ENCODE measurements at regions not wholly inside any gene's neighbourhood (a gene's known extent, or its start where the extent isn't known, plus 50 kb on each side); places are given as distances from the start of the nearest gene placed in this dataset.

DNA sequence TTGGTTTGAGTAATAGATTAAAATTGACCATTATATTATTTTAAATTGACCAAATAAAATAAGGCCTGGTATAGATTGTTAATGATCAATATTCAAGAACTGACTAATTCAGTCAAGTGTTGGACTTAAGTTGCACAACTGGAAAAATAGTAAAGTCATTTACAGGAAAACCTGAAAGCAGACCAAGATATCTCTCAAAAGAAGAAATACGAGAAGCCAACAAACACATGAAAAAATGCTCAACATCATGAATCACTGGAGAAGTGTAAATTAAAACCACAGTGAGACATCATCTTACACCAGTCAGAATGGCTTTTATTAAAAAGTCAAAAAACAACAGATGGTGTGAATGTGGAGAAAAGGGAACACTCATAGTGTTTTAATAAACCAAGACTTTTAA is 80.4 kb upstream of the MALRD1 start:
- WGBS, 2 donors = 34 to 43% methylated on average over 1 of the region's 1 CpG
- intact Hi-C loops (cut with DNase I) = no loop called here
- Histone ChIP-seq H3K36me3 (no peaks in the 10 kb centered on the region), H3K27me3 (no peaks in the 10 kb centered on the region), H3K9me3 (no peaks in the 10 kb centered on the region), H3K4me3 (no peak overlapping the region), H3K27ac (no peak overlapping the region), H3K4me1 (no peaks in the 10 kb centered on the region)
- TF ChIP-seq, protein P1, sequence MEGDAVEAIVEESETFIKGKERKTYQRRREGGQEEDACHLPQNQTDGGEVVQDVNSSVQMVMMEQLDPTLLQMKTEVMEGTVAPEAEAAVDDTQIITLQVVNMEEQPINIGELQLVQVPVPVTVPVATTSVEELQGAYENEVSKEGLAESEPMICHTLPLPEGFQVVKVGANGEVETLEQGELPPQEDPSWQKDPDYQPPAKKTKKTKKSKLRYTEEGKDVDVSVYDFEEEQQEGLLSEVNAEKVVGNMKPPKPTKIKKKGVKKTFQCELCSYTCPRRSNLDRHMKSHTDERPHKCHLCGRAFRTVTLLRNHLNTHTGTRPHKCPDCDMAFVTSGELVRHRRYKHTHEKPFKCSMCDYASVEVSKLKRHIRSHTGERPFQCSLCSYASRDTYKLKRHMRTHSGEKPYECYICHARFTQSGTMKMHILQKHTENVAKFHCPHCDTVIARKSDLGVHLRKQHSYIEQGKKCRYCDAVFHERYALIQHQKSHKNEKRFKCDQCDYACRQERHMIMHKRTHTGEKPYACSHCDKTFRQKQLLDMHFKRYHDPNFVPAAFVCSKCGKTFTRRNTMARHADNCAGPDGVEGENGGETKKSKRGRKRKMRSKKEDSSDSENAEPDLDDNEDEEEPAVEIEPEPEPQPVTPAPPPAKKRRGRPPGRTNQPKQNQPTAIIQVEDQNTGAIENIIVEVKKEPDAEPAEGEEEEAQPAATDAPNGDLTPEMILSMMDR (IDR thresholded peaks at IDR 0.05) = no peak
- peak in 1 of 4 donors; percentile 34 for ATAC-seq
- FAIRE-seq = no peak
- no peak for DNase-seq

DNA sequence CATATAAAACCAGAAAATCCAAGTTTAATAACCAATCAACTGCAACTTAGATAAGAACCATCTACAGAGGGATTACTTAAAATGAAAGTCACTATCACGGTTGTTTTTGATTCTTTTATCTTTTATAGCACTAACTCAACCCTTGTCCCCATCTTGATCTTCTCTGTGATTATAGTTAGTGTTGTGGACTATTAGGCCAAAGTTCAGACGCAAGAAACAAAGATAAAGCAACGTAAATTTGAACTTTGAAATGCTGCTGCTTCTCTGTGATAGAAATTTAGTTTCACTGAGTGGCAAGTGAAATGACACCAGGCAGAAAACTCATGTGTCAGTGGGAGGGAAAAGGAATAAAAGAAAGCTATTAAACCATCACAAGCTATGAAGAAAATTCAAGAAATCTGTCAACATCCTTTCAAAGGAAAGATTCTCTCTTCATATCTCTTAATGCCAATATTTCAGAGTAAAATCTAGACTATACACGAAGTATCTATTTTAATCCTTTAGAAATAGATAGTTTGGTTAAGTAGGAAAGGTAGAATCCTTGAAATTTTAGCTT is 71.8 kb upstream of the MALRD1 start:
- H3K9me3 ChIP-seq = no peaks in the 10 kb centered on the region
- ATAC-seq (no peak), FAIRE-seq (no peak), DNase-seq (no peak)
- intact Hi-C loops (cut with DNase I) = no loop called here
- TF ChIP-seq, protein P1 (IDR thresholded peaks at IDR 0.05) = no peak
- 28 to 32% methylated on average over 4 of the region's 4 CpGs for WGBS, 2 donors
- H3K4me1 ChIP-seq = no peaks in the 10 kb centered on the region
- H3K4me3 ChIP-seq = no peak overlapping the region
- H3K27me3 ChIP-seq = no peaks in the 10 kb centered on the region
- H3K27ac ChIP-seq = no peak overlapping the region
- H3K36me3 ChIP-seq = no peaks in the 10 kb centered on the region

GRCh38 chr10:18980089-18980629 is 68.4 kb upstream of the MALRD1 start:
- 42 to 44% methylated on average over 4 of the region's 4 CpGs for WGBS, 2 donors
- TF ChIP-seq, protein P1 (IDR thresholded peaks at IDR 0.05) = no peak
- no peak overlapping the region for H3K4me3 ChIP-seq
- FAIRE-seq (no peak), ATAC-seq (no peak), DNase-seq (no peak)
- intact Hi-C loops (cut with DNase I) = no loop called here
- H3K9me3 ChIP-seq = no peaks in the 10 kb centered on the region
- H3K4me1 ChIP-seq = no peaks in the 10 kb centered on the region
- H3K27me3 ChIP-seq = no peaks in the 10 kb centered on the region
- no peak overlapping the region for H3K27ac ChIP-seq
- H3K36me3 ChIP-seq = no peaks in the 10 kb centered on the region

DNA sequence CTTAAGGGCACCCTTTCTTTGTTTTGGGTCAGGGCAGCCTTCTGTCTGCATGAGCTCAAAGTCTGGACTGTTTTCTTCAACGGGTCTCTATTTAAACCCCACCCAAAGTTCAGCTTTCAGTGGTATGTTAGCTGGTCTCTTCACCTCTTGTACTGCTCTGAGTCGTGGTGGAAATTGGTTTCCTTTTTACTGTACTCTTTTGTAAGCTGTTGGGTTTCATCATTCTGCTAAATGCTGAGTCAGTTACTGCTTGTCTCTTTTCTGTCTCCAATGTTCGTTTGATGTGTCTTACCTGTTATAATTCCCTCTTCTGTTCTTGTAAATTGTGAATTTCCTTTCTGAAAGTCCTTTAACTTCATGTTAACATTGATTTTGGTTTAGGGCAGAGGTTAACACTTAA is 64.1 kb upstream of the MALRD1 start:
- ATAC-seq (no peak), FAIRE-seq (no peak)
- WGBS, 2 donors = 29 to 34% methylated on average over 3 of the region's 3 CpGs

DNA sequence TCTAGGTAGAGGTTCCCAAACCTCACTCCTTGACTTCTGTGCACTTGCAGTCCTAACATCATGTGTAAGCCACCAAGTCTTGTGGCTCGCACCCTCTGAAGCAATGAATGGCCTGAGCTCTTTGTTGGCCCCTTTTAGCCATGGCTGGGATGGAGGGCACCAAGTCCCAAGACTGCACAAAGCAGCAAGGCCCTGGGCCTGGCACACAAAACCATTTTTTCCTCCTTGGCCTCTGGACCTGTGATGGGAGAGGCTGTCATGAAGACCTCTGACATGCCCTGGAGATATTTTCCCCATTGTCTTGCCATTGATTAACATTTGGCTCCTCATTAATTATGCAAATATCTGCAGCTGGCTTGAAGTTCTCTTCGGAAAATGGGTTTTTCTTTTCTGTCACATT is 60.3 kb upstream of the MALRD1 start:
- Histone ChIP-seq H3K36me3 (no peaks in the 10 kb centered on the region), H3K27me3 (no peaks in the 10 kb centered on the region), H3K4me1 (no peaks in the 10 kb centered on the region), H3K4me3 (no peak overlapping the region), H3K27ac (no peak overlapping the region), H3K9me3 (no peaks in the 10 kb centered on the region)
- intact Hi-C loops (cut with DNase I) = no loop called here
- 59 to 69% methylated on average over 2 of the region's 2 CpGs for WGBS, 2 donors
- DNase-seq = no peak
- TF ChIP-seq, protein P1 (IDR thresholded peaks at IDR 0.05) = no peak
- FAIRE-seq = no peak
- no peak for ATAC-seq

More for the DNA sequence above, 64.1 kb upstream of the MALRD1 start:
- Histone ChIP-seq H3K4me3 (no peak overlapping the region), H3K9me3 (no peaks in the 10 kb centered on the region), H3K36me3 (no peaks in the 10 kb centered on the region), H3K4me1 (no peaks in the 10 kb centered on the region), H3K27ac (no peak overlapping the region), H3K27me3 (no peaks in the 10 kb centered on the region)
- DNase-seq = no peak
- intact Hi-C loops (cut with DNase I) = no loop called here
- TF ChIP-seq, protein P1 (IDR thresholded peaks at IDR 0.05) = no peak
